ENCODE measurements at regions not wholly inside any gene's neighbourhood (a gene's known extent, or its start where the extent isn't known, plus 50 kb on each side); places are given as distances from the start of the nearest gene placed in this dataset.

DNA sequence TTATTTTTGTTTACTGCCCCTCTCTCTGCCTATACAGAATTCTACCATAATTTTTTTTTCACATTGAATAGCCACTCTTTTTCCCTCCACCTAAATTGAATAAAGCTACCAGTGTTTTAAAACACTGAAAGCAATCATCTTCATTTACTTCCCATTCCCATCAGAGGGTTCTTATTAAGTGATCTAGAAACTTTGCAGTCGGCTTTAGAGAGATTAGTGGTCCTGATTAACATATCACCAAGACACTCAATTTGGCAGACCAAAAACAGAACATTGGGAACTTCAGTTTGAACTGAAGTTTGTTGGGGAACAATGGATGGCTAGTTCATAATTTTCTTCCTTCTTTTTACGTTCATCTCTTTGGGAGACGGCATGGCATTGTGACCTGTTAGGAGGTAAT lies 249.5 kb downstream of the CBLN4 start:
- DNase-seq, result no peak
- H3K27me3 ChIP-seq, result no peaks in the 10 kb centered on the region
- H3K36me3 ChIP-seq, result no peaks in the 10 kb centered on the region
- no peak overlapping the region for H3K4me3 ChIP-seq
- ATAC-seq, result no peak
- TF ChIP-seq POLR2A (IDR thresholded peaks at IDR 0.05), result no peak
- TF ChIP-seq, protein P1, sequence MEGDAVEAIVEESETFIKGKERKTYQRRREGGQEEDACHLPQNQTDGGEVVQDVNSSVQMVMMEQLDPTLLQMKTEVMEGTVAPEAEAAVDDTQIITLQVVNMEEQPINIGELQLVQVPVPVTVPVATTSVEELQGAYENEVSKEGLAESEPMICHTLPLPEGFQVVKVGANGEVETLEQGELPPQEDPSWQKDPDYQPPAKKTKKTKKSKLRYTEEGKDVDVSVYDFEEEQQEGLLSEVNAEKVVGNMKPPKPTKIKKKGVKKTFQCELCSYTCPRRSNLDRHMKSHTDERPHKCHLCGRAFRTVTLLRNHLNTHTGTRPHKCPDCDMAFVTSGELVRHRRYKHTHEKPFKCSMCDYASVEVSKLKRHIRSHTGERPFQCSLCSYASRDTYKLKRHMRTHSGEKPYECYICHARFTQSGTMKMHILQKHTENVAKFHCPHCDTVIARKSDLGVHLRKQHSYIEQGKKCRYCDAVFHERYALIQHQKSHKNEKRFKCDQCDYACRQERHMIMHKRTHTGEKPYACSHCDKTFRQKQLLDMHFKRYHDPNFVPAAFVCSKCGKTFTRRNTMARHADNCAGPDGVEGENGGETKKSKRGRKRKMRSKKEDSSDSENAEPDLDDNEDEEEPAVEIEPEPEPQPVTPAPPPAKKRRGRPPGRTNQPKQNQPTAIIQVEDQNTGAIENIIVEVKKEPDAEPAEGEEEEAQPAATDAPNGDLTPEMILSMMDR (IDR thresholded peaks at IDR 0.05), result no peak
- intact Hi-C loops (cut with DNase I), result no loop called here
- no peaks in the 10 kb centered on the region for H3K4me1 ChIP-seq
- 54 to 68% (median 63%) methylated on average over 3 of the region's 3 CpGs for WGBS, 4 donors
- no peaks in the 10 kb centered on the region for H3K9me3 ChIP-seq
- no peak overlapping the region for H3K27ac ChIP-seq

DNA sequence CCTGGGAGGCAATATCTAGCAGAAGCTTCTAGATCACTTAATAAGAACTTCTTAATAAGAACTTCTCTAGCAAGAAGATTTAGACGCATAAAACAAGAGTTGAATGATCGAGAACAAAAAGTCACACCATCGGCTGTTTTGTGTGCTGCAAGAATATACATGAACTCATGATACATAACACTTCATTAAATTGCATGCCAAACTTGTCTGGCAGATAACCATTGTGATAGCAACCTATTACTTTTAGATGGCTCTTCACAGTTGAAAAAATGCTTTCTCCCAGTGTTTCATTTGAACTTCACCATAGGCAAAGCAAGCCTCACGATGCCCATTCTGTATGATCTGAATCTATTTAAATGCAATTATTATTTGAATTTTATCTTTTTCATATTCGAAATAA lies 249.9 kb downstream of the CBLN4 start:
- Histone ChIP-seq H3K27me3 (no peaks in the 10 kb centered on the region), H3K27ac (no peak overlapping the region), H3K4me3 (no peak overlapping the region), H3K4me1 (no peaks in the 10 kb centered on the region), H3K36me3 (no peaks in the 10 kb centered on the region), H3K9me3 (no peaks in the 10 kb centered on the region)
- intact Hi-C loops (cut with DNase I), result no loop called here
- TF ChIP-seq, protein P1 (IDR thresholded peaks at IDR 0.05), result no peak
- no peak for TF ChIP-seq POLR2A (IDR thresholded peaks at IDR 0.05)
- 77 to 82% (median 79%) methylated on average over 5 of the region's 5 CpGs for WGBS, 4 donors
- ATAC-seq (no peak), DNase-seq (no peak)

GRCh38 chr20:55746723-55747122 lies 258.6 kb downstream of the CBLN4 start:
- Histone ChIP-seq H3K36me3 (no peaks in the 10 kb centered on the region), H3K4me1 (no peaks in the 10 kb centered on the region), H3K9me3 (peaks cover 0 to 5% (median 0%) of the 10 kb centered on the region in 12 donors), H3K4me3 (no peak overlapping the region), H3K27me3 (no peaks in the 10 kb centered on the region), H3K27ac (no peak overlapping the region)
- 71 to 83% (median 74%) methylated on average over 1 of the region's 1 CpG for WGBS, 4 donors
- no peak for ATAC-seq
- no peak for TF ChIP-seq POLR2A (IDR thresholded peaks at IDR 0.05)
- TF ChIP-seq, protein P1 (IDR thresholded peaks at IDR 0.05), result no peak
- intact Hi-C loops (cut with DNase I), result no loop called here
- no peak for DNase-seq

DNA sequence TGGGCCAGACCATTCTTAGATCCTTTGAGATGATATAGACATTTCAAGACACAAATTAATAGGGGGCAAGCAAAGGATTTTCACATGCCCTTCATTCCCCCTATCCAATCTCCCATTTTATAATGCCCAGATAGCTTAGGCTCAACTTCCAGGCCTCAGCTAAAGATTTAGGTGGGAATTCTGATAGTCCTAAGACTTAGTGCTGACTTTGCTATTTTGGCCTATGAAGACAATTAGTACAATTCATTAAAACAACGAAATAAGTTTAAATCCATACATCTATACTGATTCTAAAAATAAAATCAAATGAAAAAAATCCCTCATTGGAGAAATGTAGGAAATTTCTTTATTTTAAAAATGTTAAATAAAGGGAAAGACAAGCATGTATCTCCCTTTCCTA lies 259.5 kb downstream of the CBLN4 start:
- WGBS, 4 donors, result 65 to 83% (median 76%) methylated on average over 1 of the region's 1 CpG
- H3K9me3 ChIP-seq, result peaks cover 0 to 5% (median 0%) of the 10 kb centered on the region in 12 donors
- intact Hi-C loops (cut with DNase I), result no loop called here
- no peak overlapping the region for H3K27ac ChIP-seq
- DNase-seq (no peak), ATAC-seq (no peak)
- H3K36me3 ChIP-seq, result no peaks in the 10 kb centered on the region
- TF ChIP-seq POLR2A (IDR thresholded peaks at IDR 0.05), result no peak
- TF ChIP-seq, protein P1 (IDR thresholded peaks at IDR 0.05), result no peak
- no peak overlapping the region for H3K4me3 ChIP-seq
- H3K4me1 ChIP-seq, result no peaks in the 10 kb centered on the region
- H3K27me3 ChIP-seq, result no peaks in the 10 kb centered on the region
